RCC 7860 (cell line): ENCODE measurements at regions not wholly inside any gene's neighbourhood (a gene's known extent, or its start where the extent isn't known, plus 50 kb on each side); places are given as distances from the start of the nearest gene placed in this dataset.

Experiments
- DNase-seq: peaks from one replicate; pipeline ENCODE4 v3.0.0-alpha.2; 2015; ENCODE audit warnings: low spot score
- FAIRE-seq: peaks from 2 replicates; lab custom pipeline; 2012; peaks lifted over from hg19 to GRCh38; lab: Jason Lieb, UNC

GRCh38 chr5:8048920-8049319, 180.0 kb downstream of the MTRR start:
- no peak for DNase-seq
- FAIRE-seq: no peak

- FAIRE-seq: no peak
These were observed 181.7 kb downstream of the MTRR start for GRCh38 chr5:8050616-8051175.

GRCh38 chr5:8053270-8053669, 184.3 kb downstream of the MTRR start:
- FAIRE-seq: no peak
- no peak for DNase-seq

More at GRCh38 chr5:8050616-8051175, 181.7 kb downstream of the MTRR start:
- DNase-seq: no peak

DNA sequence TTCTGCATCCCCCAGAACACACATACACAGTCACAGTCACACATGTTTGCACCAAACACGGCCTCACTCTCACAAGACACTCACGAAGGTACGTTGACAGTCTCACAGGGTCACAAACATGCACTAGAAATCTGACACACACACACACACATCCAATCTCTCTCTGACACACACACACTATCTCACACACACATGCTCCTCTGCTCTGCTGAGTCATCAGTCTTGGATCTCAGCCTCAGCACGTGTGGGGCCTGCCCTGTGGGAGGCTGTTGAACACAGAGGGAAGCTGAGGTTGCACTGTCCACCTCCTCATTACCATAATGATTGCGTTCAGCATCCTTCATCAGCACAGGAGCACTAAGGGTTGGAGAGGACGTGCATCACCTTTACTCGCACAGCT, 188.8 kb downstream of the MTRR start:
- FAIRE-seq: no peak

GRCh38 chr5:8058616-8059190, 189.8 kb downstream of the MTRR start:
- no peak for FAIRE-seq

More for the DNA sequence above, 188.8 kb downstream of the MTRR start:
- DNase-seq: no peak

DNA sequence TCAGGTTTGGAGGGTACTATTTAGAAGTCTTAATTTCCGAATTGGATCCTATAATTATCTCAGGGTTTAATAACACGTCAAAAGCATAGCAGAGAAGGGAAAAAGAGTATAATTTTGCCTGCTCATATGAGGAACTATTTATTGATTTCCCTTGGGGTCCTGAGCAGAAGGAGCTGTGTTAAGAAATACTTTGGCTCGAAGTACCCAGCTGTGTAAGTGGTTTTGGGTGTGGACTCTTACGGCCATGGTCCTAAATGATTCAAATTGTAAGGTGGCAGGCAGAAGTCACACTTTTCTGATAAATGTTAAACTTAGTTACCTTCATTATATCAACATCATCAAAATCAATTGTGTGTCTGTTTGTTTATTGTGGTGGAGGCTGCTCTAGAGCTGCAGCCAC, 190.4 kb downstream of the MTRR start:
- DNase-seq (no peak), FAIRE-seq (no peak)

More at GRCh38 chr5:8058616-8059190, 189.8 kb downstream of the MTRR start:
- DNase-seq: no peak

- DNase-seq (no peak), FAIRE-seq (no peak)
These were observed 191.4 kb downstream of the MTRR start for GRCh38 chr5:8060235-8060952.

- DNase-seq (no peak), FAIRE-seq (no peak)
These were observed 192.0 kb downstream of the MTRR start for GRCh38 chr5:8060953-8061429.

DNA sequence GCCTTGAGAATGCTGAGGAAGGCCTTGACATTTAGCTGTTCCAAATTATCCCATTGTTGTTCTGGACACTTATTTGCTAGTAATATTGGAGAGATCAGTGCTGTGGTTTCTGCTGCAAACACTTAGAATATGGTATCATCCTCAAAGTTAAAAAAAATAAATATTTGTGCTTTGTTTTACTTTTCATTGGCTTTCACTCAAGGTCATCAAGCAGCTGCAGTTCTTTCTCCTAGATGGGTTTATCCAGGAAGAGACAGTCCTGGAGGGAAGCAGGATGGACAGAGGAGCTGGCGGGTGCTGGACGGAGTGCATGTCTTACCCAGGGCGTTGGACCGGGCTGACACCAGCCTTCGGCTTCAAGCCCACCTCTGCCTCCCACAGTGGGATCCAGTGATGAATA, 193.6 kb downstream of the MTRR start:
- DNase-seq: no peak
- FAIRE-seq: no peak

GRCh38 chr5:8068078-8068477, 199.1 kb downstream of the MTRR start:
- DNase-seq (no peak), FAIRE-seq (no peak)

GRCh38 chr5:8070138-8070537, 201.2 kb downstream of the MTRR start:
- no peak for FAIRE-seq

DNA sequence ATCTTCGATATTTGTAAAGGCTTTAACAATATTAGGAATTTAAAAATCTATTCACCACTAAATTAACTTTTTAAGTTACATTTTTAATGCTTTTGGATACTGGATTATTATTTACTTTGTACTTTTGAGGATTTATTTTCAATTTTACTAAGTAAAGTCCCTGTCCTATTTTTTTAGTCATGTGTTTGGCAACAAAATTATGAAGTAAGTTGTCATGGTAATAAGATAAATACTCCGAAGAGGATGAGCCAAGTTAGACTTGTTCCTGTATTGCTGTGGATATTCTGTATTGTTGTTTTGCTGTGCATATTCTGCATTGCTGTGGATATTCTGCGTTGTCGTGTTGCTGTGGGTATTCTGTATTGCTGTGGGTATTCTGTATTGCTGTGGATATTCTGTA, 210.1 kb downstream of the MTRR start:
- FAIRE-seq: no peak

More at GRCh38 chr5:8070138-8070537, 201.2 kb downstream of the MTRR start:
- no peak for DNase-seq

GRCh38 chr5:8081179-8081578, 212.2 kb downstream of the MTRR start:
- DNase-seq (no peak), FAIRE-seq (no peak)

More for the DNA sequence above, 210.1 kb downstream of the MTRR start:
- no peak for DNase-seq

DNA sequence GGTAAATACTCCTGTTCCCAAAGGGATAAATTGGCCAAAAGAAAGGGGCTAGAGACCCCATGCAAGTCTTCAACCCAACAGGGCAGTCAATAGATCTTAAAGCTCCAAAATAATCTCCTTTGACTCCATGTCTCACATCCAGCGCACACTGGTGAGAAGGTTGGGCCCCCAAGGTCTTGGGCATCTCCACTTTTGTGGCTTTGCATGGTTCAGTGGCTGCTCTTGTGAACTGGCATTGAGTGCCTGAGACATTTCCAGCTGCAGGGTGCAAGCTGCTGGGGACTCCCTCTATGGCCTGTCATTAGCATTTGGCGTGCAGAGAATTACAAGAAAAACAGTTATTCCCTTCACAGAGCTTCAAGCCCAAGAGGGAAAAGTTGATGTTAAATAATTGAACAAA, 224.7 kb downstream of the MTRR start:
- no peak for FAIRE-seq
- DNase-seq: no peak

- DNase-seq: no peak
- FAIRE-seq: no peak
These were observed 225.4 kb downstream of the MTRR start for GRCh38 chr5:8094304-8094703.

- FAIRE-seq: no peak
- no peak for DNase-seq
These were observed 228.2 kb downstream of the MTRR start for GRCh38 chr5:8097146-8097545.

- no peak for DNase-seq
- no peak for FAIRE-seq
These were observed 229.1 kb downstream of the MTRR start for GRCh38 chr5:8098081-8098480.

DNA sequence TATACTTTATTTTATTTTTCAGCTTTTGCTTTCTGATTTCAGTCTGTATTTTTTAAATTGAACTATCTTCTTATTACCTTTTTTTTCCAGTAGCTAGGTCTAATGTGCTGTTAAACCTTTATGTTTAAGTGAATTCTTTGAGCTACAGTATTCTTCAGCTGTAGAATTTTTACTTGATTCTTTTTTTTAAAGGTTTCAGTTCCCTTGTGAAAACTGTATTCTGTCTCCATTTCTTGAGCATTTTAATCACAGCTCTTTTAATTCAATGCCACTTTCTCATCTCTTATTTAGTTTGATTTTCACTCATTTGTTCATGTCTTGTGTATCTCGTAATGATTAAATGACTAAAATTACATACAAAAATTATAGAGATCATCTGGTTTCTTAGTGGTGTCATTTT, 233.8 kb downstream of the MTRR start:
- FAIRE-seq: no peak
- no peak for DNase-seq

DNA sequence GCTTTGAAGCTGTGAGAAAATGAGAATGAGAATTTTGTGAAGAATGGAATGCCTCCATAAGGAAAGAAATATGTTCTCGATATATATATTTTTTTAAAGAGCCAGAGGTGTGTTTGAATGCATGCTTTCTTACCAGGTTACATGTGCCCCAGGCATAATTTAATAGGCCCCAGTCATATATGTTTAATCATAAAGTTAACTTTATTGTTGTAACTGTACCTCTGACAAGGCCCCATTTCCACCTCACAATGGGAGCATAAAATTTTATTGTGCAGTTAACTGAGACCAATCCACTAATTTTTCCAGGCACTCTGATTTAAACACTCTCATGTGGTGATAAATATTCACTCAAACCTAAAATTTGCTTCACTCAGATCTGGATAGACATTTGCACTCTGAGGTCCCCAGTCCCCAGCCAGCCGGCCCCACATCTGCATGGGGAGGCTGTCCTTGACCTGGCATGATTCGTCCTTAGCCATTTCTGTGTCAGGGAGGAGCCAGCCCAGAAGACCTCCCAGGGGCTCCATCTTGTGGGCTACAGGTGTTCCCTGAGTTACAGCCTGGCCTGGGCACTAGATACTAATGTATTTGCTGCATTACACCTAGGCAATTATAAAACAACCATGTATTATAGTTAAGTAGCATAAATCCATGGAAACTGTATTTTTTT, 245.8 kb downstream of the MTRR start:
- no peak for FAIRE-seq
- DNase-seq: no peak

DNA sequence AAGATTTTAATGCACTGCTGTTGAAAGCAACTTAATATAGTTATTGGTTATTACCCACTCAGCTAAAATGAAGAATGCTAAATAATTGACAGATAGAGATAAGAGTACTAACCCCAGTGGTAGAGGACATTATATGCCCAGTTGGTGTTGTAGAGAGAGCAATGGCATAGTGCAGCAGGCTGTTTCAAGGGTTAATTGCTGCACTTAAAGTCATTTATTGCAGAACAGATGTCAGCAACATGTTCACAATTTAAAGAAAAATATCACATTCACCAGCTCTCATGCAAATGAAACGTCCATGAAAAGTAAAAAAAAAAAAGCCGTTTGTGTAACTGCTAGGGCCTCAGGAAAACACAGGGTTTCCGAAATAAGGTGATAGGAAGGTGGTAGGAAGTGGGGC, 254.6 kb downstream of the MTRR start:
- no peak for FAIRE-seq
- no peak for DNase-seq

DNA sequence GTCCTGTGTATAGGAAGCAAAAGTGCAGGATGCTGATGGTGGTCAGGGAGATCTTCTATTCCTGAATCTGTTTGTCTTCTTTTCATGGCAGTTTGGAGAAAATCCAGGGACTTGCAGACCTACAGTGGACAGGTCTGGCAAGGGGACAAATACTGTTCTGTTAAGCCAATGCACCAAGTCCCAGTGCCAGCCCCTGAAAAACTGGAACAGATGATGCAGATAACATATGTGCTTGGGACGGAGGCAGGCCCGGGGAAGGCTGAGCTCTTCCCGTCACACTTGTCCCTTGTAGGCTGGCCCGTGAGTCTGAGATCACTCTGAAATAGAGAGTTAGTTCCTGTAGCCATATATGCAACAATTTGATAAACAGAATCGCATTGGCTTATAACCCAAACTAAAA, 265.7 kb downstream of the MTRR start:
- FAIRE-seq (no peak), DNase-seq (no peak)

- no peak for DNase-seq
- no peak for FAIRE-seq
These were observed 266.8 kb downstream of the MTRR start for GRCh38 chr5:8135742-8136141.
